ENCODE measurements at regions not wholly inside any gene's neighbourhood (a gene's known extent, or its start where the extent isn't known, plus 50 kb on each side); places are given as distances from the start of the nearest gene placed in this dataset.

GRCh38 chr2:118255771-118256372 is 167.6 kb downstream of the INSIG2 start:
- no peak for DNase-seq

DNA sequence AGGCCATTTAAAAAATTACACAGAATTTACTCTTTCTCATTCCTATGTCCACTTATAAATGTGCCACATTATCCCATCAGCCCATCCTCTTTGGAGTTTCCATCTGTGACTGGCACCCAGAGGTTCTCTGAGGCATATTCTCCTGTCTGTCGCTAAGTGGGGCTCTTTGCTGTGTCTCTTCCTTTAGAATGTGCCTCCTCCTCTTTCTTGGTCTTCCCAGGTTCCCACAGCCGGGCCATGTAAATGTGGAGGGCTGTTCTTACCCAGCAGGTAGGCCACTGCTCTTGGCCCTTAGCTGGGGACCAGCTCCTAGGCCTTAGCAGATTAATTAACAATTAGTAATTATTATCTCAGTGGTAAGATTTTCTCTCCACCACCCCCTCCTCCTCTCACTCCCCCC is 167.0 kb downstream of the INSIG2 start:
- no peak for DNase-seq

DNA sequence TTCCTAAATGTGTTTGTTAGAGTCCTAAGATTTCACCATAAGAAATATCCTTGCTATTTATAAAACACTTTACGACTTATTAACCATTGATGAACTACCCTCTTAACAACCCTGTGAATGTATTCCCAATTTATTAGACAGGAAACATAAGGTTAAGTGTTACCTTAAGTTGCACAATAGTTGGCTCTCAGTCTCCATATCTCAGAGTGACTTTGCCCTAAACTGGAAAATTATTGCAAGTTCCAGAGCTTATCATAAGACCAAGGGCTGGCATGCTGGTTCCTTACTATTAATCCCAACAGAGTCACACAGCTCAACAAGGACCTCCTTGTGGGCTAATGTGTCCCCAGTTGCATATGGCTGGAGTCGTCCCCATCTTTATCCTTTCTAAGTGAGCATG is 165.8 kb downstream of the INSIG2 start:
- no peak for DNase-seq

DNA sequence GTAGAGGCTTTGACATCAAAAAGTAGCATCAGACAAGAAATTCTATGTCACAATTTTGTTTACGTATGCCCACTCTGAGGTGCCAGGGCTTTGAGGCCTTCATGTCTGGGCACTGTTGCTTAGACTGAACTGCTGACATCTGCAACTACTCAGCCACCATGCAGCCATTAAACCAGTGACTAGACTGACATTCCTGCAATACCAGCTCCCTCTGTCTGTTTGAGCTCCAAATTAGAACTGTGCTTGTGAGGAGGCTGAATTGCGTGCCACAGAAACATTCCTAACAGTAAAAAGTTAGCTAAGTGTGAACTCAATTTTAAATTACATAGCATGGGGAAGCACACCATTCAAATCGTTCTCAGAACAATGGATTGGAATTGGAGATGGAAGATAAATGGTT is 163.2 kb downstream of the INSIG2 start:
- DNase-seq = no peak

DNA sequence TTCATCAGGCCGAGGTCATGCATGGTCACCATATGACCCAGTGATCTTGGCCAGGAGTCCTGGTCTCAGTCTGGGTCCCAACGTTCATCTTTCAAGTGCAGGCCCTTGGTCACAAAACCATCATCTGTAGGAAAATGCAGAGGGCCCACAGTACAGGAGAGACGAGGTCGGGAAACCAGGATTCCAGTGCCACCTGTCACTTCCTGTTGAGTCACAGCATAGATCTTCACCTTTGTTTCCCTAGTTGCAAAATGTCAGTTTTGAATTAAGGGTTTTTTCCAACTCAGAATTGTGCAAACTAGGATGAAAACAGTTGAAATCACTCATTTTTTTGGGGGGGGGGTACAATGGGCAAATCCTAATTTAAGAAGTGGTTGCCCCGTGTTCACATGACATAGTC is 162.2 kb downstream of the INSIG2 start:
- DNase-seq = no peak

GRCh38 chr2:118250001-118250400 is 161.7 kb downstream of the INSIG2 start:
- DNase-seq = no peak

DNA sequence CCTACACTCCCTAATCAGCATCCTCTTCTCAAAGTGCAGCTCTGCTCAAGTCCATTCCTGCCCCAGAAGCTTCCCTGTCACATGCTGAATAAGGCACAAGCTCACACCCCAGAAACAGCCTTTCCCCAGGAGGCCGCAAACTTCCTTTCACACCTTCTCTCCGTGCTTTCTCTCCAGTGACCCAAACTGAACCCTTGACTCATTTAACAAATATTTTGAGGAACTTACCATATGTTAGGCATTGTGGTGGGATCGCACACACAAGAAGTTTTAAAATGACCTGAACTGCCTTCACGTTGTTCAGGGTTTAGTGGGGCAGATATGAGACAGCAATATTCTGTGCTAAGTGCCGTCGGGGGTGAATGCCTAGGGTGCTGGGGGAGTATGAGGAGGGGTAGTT is 161.3 kb downstream of the INSIG2 start:
- DNase-seq = no peak

DNA sequence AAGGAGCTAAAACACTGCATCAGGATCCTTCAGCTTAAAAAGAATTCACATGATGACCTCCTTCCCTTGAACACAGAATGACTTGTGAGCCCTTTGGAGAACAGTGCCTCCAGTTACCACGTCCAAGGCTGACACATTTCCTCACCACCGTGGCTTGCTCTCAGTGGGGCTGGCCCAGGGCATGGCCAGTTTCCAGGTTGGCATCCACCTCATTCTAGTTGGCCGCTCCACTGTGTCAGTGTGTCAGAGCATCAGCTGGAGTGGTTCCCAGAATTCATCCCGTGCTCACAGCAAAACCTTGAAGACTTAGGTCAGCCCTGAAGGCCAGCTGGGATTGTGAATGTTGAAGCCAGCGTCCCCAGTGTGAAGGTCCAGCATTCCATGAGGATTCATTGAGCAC is 158.5 kb downstream of the INSIG2 start:
- no peak for DNase-seq

DNA sequence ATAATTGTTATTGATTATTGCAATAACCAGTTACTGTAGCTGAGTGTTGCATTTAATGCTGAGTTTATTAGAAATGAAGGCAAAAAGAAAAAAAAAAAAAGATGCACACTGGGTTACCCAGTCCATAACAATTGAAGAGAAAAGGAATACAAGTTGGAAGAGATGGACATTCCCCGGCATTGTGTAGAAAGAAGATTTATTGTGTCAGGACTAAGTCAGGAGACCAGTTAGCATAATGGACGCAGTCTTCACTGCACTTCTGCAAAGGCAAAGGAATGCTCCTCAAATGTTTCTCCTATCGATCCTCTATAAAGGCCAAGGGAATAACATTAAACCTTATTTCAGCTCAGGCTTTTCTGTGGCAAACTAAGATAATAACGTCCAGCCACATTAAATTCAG is 157.8 kb downstream of the INSIG2 start:
- DNase-seq = no peak

DNA sequence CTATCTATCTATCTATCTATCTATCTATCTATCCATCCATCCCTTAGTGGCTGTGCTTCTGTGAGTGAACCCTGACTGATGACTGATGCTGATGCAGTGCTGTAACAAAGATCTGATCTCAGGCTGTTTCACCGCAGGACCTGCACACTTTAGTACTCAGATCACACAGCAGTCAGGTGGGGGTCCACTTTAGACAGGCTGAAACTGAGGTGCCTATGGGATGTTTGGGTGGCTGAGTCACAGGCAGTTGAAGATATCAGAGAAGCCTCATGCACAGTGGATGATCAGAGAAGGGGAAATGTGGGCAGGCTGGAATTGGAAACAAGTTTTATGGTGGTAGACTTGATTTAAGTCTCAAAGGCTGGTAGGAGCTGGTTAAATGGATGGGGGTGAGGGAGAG is 156.4 kb downstream of the INSIG2 start:
- DNase-seq = no peak

- DNase-seq = no peak
These were observed 154.8 kb downstream of the INSIG2 start for GRCh38 chr2:118243031-118243430.

GRCh38 chr2:118242216-118242615 is 153.9 kb downstream of the INSIG2 start:
- DNase-seq = no peak

- no peak for DNase-seq
These were observed 152.9 kb downstream of the INSIG2 start for GRCh38 chr2:118241128-118241527.

DNA sequence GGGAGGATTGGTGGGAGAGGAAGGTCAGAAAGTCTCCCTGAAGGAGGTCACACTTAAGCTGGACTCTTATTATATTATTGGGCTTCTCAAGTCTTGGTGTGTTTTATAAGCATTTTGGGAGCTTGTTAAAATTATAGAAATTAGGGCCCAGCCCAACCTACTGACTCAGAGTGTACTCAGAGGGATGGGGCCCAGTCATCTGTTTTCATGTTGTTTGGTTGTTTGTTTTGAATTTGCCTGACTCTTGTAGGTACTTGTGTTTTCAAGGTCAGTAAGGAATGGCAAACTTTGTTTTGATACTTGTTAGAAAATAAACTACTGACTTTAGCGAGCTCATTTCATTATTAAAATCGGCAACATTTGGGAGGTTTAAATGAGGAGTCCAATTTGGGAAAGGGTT is 152.0 kb downstream of the INSIG2 start:
- DNase-seq = no peak

DNA sequence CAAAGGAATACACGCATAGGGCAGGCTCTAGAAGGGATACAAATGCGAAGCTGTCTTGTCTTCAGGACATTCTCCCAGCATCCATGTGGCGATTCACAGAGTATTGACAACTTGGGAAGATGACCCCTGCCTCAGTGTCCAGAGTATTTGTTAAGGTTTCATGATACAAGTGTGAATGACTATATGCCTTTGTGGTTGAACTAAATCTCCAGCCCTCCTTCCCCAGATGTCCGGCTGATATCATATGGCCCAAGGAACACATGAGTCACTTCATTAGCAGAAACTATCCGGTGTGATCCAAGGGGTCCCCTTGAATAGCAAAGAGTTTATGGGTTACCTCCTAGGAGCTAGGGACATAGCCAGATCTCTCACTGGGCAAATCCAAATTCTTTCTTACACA is 151.0 kb downstream of the INSIG2 start:
- no peak for DNase-seq

- DNase-seq = no peak
These were observed 149.2 kb downstream of the INSIG2 start for GRCh38 chr2:118237451-118237850.

DNA sequence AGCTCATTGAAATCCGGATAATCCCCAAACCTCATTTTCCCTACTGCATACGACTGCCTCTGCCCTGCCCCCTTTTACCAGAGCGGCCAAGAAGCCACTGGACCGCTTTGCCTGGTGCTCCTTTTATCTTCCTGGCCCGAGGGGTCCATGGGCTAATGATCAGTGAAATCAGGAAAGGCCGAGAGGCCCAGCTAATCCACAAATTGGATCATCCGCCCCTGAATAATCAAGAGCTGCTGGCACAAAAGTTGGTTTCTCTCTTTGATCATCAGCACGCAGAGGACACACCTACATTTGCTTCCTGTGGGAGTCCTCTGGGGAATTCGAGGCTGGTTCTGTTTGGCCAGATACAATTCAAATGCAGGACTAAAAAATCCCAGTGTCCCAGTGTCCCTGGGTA is 144.5 kb downstream of the INSIG2 start:
- DNase-seq = no peak

GRCh38 chr2:118232391-118232790 is 144.1 kb downstream of the INSIG2 start:
- DNase-seq = no peak

- no peak for DNase-seq
These were observed 143.5 kb downstream of the INSIG2 start for GRCh38 chr2:118231759-118232158.

- DNase-seq = no peak
These were observed 139.6 kb downstream of the INSIG2 start for GRCh38 chr2:118227698-118228508.

GRCh38 chr2:118225666-118226065 is 137.4 kb downstream of the INSIG2 start:
- no peak for DNase-seq

DNA sequence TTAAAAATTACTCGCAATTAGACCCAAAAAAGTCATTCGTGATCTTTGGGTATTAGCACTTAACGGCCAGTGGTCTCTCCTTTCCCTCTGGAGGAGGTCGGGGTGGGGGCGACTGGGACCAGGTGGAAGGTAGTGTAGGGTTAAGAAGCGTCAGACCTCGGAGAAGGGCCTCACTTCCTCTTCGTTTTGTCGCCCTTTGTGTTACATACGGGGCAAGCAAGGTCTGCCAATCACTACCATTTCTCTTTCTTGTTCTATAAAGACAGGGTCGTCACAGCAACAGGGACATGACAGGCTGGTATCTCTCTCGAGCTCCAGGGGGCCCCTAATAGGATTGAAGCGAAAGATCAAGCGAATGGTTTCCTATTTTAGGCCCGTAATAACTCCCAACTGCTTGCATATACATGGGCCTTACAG is 136.6 kb downstream of the INSIG2 start:
- DNase-seq = no peak

GRCh38 chr2:118223992-118224894 is 136.0 kb downstream of the INSIG2 start:
- DNase-seq = no peak

DNA sequence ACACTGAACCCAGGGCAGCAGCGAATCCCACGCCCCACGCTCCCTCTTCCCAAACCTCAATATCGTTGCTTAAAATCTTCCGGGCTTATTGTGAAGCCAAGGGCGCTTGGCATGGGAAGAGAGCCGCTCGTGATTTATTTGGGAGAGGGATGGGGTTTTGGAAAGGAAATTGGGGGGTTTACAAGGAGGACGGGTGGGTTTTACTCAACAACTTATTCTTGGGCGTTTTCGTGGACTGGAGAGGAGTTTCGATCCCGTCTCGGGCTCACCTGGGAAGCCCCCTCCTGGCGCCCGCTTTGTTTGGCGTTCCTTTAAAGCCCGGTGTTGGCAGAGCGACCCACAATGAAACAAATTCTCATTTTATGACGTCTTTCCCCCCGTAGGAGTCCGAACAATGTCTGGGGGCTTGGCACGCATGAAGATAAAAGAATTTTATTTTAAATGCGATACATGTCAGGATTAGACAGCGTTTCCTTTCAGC is 135.3 kb downstream of the INSIG2 start:
- no peak for DNase-seq

Data from NCI-H1436 treated with DMSO at 0.1 percent for 48 hours (cell line).